Lower lobe of right lung (tissue), 2 donors: ENCODE measurements at regions not wholly inside any gene's neighbourhood (a gene's known extent, or its start where the extent isn't known, plus 50 kb on each side); places are given as distances from the start of the nearest gene placed in this dataset.

Experiments
- ATAC-seq, 2 donors: fragments of 200-7000 bp; cut with Tn5 transposase; one replicate each; pipeline ENCODE4 v1.9.1; 2020 to 2022; ENCODE audit warnings: mild to moderate bottlenecking in 2 of 2, moderate library complexity in 2 of 2
- DNase-seq: peaks from one replicate; pipeline ENCODE4 v3.0.0-alpha.2; 2020
- H3K27ac ChIP-seq: fragments of 200-600 bp; one replicate; pipeline ENCODE4 v1.8.0; 2022
- H3K27me3 ChIP-seq: fragments of 200-600 bp; one replicate; pipeline ENCODE4 v1.8.0; 2022; ENCODE audit warnings: low read depth
- H3K36me3 ChIP-seq: fragments of 200-600 bp; one replicate; pipeline ENCODE4 v1.8.0; 2022; ENCODE audit warnings: mild to moderate bottlenecking
- H3K4me1 ChIP-seq: fragments of 200-600 bp; one replicate; pipeline ENCODE4 v1.8.0; 2022
- H3K4me3 ChIP-seq: fragments of 200-600 bp; one replicate; pipeline ENCODE4 v1.8.0; 2022; ENCODE audit warnings: mild to moderate bottlenecking
- H3K9me3 ChIP-seq: fragments of 200-600 bp; one replicate; pipeline ENCODE4 v1.8.0; 2022
- intact Hi-C: fragments of 100-400 bp; cut with DNase I; formaldehyde crosslinking; loops from one replicate; pipeline ENCODE4 v1.11.0; 2022
- TF ChIP-seq, protein P1 (sequence below): fragments of 200-600 bp; IDR thresholded peaks from one replicate; pipeline ENCODE4 v1.8.0; 2022; ENCODE audit warnings: antibody characterized with exemption, mild to moderate bottlenecking
- donor health status: DM: no; HTN: yes; CAD: no; lungs with severe emphysema.

DNA sequence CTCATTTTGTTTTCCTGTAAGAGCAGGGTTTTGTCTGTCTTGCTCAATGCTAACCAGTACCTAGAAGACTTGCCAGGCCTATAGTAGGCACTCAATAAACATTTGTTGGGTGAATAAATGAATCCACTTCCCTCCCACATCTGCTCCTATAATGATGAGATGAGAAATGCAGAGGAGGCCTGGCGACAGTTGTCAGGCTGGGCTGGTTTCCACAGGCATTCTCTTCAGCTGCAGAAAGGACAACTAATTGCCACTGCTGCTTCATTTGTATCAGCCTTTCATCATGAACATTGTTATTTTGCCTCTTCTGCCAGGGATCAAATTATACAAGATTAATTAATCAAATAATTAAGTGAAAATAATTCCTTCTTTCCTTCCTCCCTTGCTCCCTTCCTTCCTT is 82.0 kb upstream of the PTHLH start:
- Histone ChIP-seq H3K27me3 (no peaks in the 10 kb centered on the region), H3K9me3 (no peaks in the 10 kb centered on the region), H3K36me3 (no peaks in the 10 kb centered on the region), H3K4me1 (no peaks in the 10 kb centered on the region), H3K4me3 (no peak overlapping the region), H3K27ac (no peak overlapping the region)
- no peak for DNase-seq
- intact Hi-C loops = no loop called here
- TF ChIP-seq, protein P1, sequence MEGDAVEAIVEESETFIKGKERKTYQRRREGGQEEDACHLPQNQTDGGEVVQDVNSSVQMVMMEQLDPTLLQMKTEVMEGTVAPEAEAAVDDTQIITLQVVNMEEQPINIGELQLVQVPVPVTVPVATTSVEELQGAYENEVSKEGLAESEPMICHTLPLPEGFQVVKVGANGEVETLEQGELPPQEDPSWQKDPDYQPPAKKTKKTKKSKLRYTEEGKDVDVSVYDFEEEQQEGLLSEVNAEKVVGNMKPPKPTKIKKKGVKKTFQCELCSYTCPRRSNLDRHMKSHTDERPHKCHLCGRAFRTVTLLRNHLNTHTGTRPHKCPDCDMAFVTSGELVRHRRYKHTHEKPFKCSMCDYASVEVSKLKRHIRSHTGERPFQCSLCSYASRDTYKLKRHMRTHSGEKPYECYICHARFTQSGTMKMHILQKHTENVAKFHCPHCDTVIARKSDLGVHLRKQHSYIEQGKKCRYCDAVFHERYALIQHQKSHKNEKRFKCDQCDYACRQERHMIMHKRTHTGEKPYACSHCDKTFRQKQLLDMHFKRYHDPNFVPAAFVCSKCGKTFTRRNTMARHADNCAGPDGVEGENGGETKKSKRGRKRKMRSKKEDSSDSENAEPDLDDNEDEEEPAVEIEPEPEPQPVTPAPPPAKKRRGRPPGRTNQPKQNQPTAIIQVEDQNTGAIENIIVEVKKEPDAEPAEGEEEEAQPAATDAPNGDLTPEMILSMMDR = no peak
- ATAC-seq = no peak

DNA sequence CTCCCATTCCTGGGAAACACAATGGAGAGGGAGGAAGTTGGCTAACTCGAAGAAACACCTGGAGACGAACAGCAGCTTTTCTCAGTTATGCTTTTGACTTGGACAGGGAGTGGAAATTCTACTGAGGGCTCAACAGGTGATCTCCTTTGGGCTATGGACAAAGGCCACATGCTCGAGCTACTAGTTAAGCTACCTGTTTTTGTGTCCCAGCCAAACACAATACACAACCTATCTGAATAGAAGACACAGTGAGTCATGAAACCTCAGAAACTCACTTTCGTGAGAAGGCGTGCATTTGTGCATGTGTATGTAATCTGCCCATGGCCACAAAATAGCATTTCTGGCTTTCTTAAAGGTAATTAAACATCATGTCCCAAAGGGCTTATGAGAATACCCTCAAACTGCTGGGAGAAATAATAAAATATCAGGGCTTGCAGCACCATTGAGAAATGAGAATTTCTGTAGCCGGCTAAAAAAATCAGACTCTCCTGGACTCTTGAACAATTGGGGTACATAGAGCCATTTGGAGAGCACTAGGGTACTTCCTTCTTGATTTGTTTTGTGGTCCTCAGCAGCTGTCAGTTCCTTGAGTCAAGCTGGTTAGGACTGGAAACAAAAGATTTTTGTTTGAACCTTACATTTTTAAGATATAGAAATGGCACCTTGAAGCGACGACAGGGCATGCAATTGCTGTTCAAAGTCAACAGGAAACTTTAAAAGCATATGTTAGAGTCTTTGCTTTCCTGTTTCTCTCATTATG is 85.5 kb upstream of the PTHLH start:
- Histone ChIP-seq H3K4me3 (no peak overlapping the region), H3K36me3 (no peaks in the 10 kb centered on the region), H3K27me3 (no peaks in the 10 kb centered on the region), H3K4me1 (no peaks in the 10 kb centered on the region), H3K27ac (no peak overlapping the region), H3K9me3 (no peaks in the 10 kb centered on the region)
- TF ChIP-seq, protein P1 = no peak
- ATAC-seq = no peak
- no peak for DNase-seq
- intact Hi-C loops = no loop called here

DNA sequence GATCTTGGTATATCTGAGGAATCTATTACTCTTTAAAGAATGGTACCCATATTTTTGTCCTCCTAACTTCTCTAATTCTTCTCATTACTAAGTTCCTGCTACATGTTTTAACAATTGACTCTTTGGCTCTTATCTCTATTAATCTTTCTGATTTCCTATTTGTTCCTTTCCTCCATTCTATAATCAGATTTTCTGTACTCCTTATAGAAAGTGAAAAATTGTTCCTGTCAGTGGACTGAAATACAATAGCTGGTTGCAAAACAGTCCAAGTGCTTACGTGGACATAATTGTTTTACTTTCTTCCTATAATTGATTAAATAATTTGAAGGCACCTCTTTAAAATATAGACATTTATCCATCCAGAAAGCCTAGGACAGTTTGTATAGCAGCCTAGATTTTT is 86.7 kb upstream of the PTHLH start:
- H3K27me3 ChIP-seq = no peaks in the 10 kb centered on the region
- no peaks in the 10 kb centered on the region for H3K4me1 ChIP-seq
- H3K4me3 ChIP-seq = no peak overlapping the region
- H3K27ac ChIP-seq = no peak overlapping the region
- H3K36me3 ChIP-seq = no peaks in the 10 kb centered on the region
- intact Hi-C loops = no loop called here
- no peaks in the 10 kb centered on the region for H3K9me3 ChIP-seq
- TF ChIP-seq, protein P1 = no peak
- no peak for DNase-seq
- ATAC-seq = no peak

DNA sequence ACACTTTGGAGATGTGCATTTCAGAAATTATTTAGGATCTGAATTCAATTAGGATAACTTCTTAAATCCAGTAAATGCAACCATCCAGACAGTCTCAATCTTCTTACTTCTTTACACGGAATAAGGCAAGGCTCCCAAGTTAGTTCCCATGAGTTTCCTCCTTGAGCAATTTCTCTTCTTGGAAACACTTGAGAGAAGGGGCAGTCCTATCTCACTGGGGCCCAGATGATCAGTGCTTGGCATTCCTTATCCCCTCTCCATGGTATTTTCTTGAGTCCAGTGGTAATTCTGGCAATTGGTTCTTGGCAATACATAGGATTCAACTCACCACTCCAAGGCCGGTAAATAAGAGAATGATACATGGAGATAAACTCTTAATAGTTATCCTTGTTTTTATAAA is 87.1 kb upstream of the PTHLH start:
- H3K9me3 ChIP-seq = no peaks in the 10 kb centered on the region
- intact Hi-C loops = no loop called here
- no peaks in the 10 kb centered on the region for H3K4me1 ChIP-seq
- H3K4me3 ChIP-seq = no peak overlapping the region
- H3K27me3 ChIP-seq = no peaks in the 10 kb centered on the region
- TF ChIP-seq, protein P1 = no peak
- no peak for ATAC-seq
- no peak overlapping the region for H3K27ac ChIP-seq
- DNase-seq = no peak
- no peaks in the 10 kb centered on the region for H3K36me3 ChIP-seq

DNA sequence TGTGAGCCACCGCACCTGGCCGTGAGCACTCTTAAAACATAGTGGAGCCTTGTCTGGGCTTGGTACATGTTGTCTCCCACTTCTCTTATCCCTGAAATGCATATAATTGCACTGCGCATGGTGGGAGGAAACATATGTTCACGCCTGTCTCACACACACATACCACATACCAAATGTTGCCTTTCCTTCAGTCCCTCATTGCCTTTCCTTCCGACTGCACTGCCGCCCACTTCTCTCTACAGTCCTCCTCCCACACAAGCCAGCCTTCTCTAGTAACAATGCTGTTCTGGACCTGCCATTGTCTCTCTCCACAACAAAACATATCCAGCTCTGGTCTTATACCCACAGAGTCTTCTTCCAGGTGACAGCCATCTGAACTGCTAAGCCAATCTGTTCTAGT is 88.3 kb upstream of the PTHLH start:
- H3K4me3 ChIP-seq = no peak overlapping the region
- no peaks in the 10 kb centered on the region for H3K36me3 ChIP-seq
- TF ChIP-seq, protein P1 = no peak
- intact Hi-C loops = no loop called here
- no peaks in the 10 kb centered on the region for H3K9me3 ChIP-seq
- H3K27ac ChIP-seq = no peak overlapping the region
- no peak for ATAC-seq
- DNase-seq = no peak
- no peaks in the 10 kb centered on the region for H3K27me3 ChIP-seq
- no peaks in the 10 kb centered on the region for H3K4me1 ChIP-seq
